Endothelial cell of umbilical vein (primary cell): ENCODE measurements at regions not wholly inside any gene's neighbourhood (a gene's known extent, or its start where the extent isn't known, plus 50 kb on each side); places are given as distances from the start of the nearest gene placed in this dataset.

Experiments used
- BruUV-seq: library from RNA; stranded (reverse); fragments of 400-500 nt; replicated peaks from 2 replicates; lab custom pipeline; 2021; lab: Mats Ljungman, UMichigan
- CTCF ChIA-PET: fragments of 300-600, 350-600 bp; sonication (Branson Sonifier 250); formaldehyde crosslinking; loops from one replicate; lab custom pipeline; 2021; ENCODE audit warnings: antibody characterized with exemption, inconsistent platforms; lab: Charles Lee
- POLR2A ChIA-PET: fragments of 300-600, 350-600 bp; sonication (Branson Sonifier 250); formaldehyde crosslinking; loops from one replicate; lab custom pipeline; 2021; ENCODE audit warnings: antibody characterized with exemption, inconsistent platforms; lab: Charles Lee
- DNase-seq: peaks from one replicate; pipeline ENCODE4 v3.0.0-alpha.2; 2011; ENCODE audit warnings: low read depth, low spot score
- FAIRE-seq: peaks from 2 replicates; lab custom pipeline; 2011; peaks lifted over from hg19 to GRCh38; lab: Jason Lieb, UNC
- H2AFZ ChIP-seq: 2 replicates; pipeline ENCODE4 v1.6.0; 2012; ENCODE audit warnings: low read depth, low read length, control low read depth, inconsistent platforms
- H3K27ac ChIP-seq: 2 replicates; pipeline ENCODE4 v1.5.1; 2011; ENCODE audit warnings: low read depth, mild to moderate bottlenecking, control low read depth, low read length, moderate library complexity; ENCODE audit not compliant: insufficient read depth
- H3K27me3 ChIP-seq, 2 experiments: 2 replicates each; pipeline versions ENCODE4 v1.6.0 to v1.6.1; 2011; ENCODE audit warnings: low read length in 2 of 2, mixed read lengths in 1 of 2; ENCODE audit not compliant: control insufficient read depth in 2 of 2, insufficient read depth in 2 of 2
- H3K36me3 ChIP-seq, 2 experiments: 2 replicates in 1 of 2; 3 replicates in 1 of 2; pipeline ENCODE4 v1.5.1; 2011; ENCODE audit warnings: low read length in 2 of 2, mild to moderate bottlenecking in 1 of 2, moderate library complexity in 1 of 2; ENCODE audit not compliant: control insufficient read depth in 2 of 2, insufficient read depth in 2 of 2; ENCODE audit errors: extremely low read depth in 1 of 2
- H3K4me1 ChIP-seq: 3 replicates; pipeline ENCODE4 v1.5.1; 2011; ENCODE audit warnings: mild to moderate bottlenecking, low read length; ENCODE audit not compliant: control insufficient read depth, insufficient read depth; ENCODE audit errors: extremely low read depth
- H3K4me2 ChIP-seq: 2 replicates; pipeline ENCODE4 v1.6.1; 2011; ENCODE audit warnings: low read length, control low read depth, mixed read lengths; ENCODE audit not compliant: insufficient read depth
- H3K4me3 ChIP-seq, 3 experiments: fragments of 200-600 bp in 1 of 3; sonication (generic), shearing (Covaris generic) in 1 of 3; replicated peaks in 1 of 3; 2 replicates each; pipeline ENCODE4 v1.5.1; 2011 to 2016; ENCODE audit warnings: control low read depth in 3 of 3, low read length in 3 of 3, mild to moderate bottlenecking in 2 of 3, inconsistent platforms in 1 of 3, low read depth in 1 of 3, moderate library complexity in 1 of 3; ENCODE audit not compliant: insufficient read depth in 1 of 3
- H3K79me2 ChIP-seq: 2 replicates; pipeline ENCODE4 v1.6.0; 2012; ENCODE audit warnings: low read length, inconsistent platforms; ENCODE audit not compliant: control insufficient read depth, insufficient read depth
- H3K9ac ChIP-seq: replicated peaks from 2 replicates; pipeline ENCODE3; 2011; ENCODE audit warnings: low read length, control low read depth; ENCODE audit not compliant: insufficient read depth; ENCODE audit errors: extremely low read depth
- H3K9me1 ChIP-seq: replicated peaks from 3 replicates; pipeline ENCODE4 v1.6.0; 2011; ENCODE audit warnings: mild to moderate bottlenecking, low read length; ENCODE audit not compliant: control insufficient read depth, insufficient read depth; ENCODE audit errors: extremely low read depth
- H3K9me3 ChIP-seq: replicated peaks from 2 replicates; pipeline ENCODE4 v1.5.1; 2012; ENCODE audit warnings: low read length, inconsistent platforms; ENCODE audit not compliant: control insufficient read depth, insufficient read depth
- H4K20me1 ChIP-seq: replicated peaks from 2 replicates; pipeline ENCODE3; 2011; ENCODE audit warnings: mild to moderate bottlenecking, low read length; ENCODE audit not compliant: control insufficient read depth, insufficient read depth; ENCODE audit errors: extremely low read depth
- CTCF ChIP-seq, 2 donors: IDR thresholded peaks; 1 replicate in 1 of 2; 2 replicates in 1 of 2; pipeline ENCODE4 v1.5.1; 2011; ENCODE audit warnings: low read length in 2 of 2, mild to moderate bottlenecking in 2 of 2, moderate library complexity in 2 of 2, control low read depth in 1 of 2, inconsistent platforms in 1 of 2, low read depth in 1 of 2; ENCODE audit not compliant: insufficient read depth in 1 of 2; ENCODE audit errors: extremely low read depth in 1 of 2
- EZH2 ChIP-seq: IDR thresholded peaks from 2 replicates; pipeline ENCODE4 v1.6.1; 2012; ENCODE audit warnings: borderline replicate concordance, low read depth, mild to moderate bottlenecking, moderate library complexity, low read length, inconsistent platforms; ENCODE audit not compliant: severe bottlenecking
- FOS ChIP-seq: IDR thresholded peaks from 2 replicates; pipeline ENCODE4 v1.6.1; 2011; ENCODE audit warnings: mild to moderate bottlenecking, low read length, moderate library complexity, borderline replicate concordance; ENCODE audit not compliant: insufficient read depth
- GATA2 ChIP-seq: IDR thresholded peaks from 2 replicates; pipeline ENCODE4 v1.7.0; 2011; ENCODE audit warnings: low read depth, mild to moderate bottlenecking, moderate library complexity, mixed read lengths, low read length; ENCODE audit not compliant: insufficient read length, insufficient read depth
- JUN ChIP-seq: IDR thresholded peaks from 2 replicates; pipeline ENCODE4 v1.6.1; 2011; ENCODE audit warnings: borderline replicate concordance, low read depth; ENCODE audit not compliant: insufficient read length, insufficient read depth
- MAX ChIP-seq: IDR thresholded peaks from 2 replicates; pipeline ENCODE4 v1.6.1; 2011; ENCODE audit not compliant: insufficient read depth, insufficient read length
- MYC ChIP-seq: IDR thresholded peaks from one replicate; pipeline ENCODE4 v1.6.1; 2011; ENCODE audit warnings: mild to moderate bottlenecking, low read depth, low read length
- POLR2A ChIP-seq: IDR thresholded peaks from 2 replicates; pipeline ENCODE4 v1.6.1; 2012; ENCODE audit warnings: low read depth, mild to moderate bottlenecking, control low read depth, low read length
- POLR2AphosphoS5 ChIP-seq: IDR thresholded peaks from 2 replicates; pipeline ENCODE4 v1.6.1; 2012; ENCODE audit warnings: low read depth, mild to moderate bottlenecking, control low read depth, low read length, moderate library complexity; ENCODE audit not compliant: insufficient read depth
- dilution Hi-C: fragments of 300-500 bp; cut with MboI; formaldehyde crosslinking; loops from one replicate; pipeline ENCODE4 v1.15.0; 2019; ENCODE audit warnings: low sequenced_read_pairs; ENCODE audit not compliant: extremely low pct_ligation_motif_present
- intact Hi-C: fragments of 100-400 bp; cut with micrococcal nuclease; formaldehyde crosslinking; loops from one replicate; pipeline ENCODE4 v1.10.0; 2022

DNA sequence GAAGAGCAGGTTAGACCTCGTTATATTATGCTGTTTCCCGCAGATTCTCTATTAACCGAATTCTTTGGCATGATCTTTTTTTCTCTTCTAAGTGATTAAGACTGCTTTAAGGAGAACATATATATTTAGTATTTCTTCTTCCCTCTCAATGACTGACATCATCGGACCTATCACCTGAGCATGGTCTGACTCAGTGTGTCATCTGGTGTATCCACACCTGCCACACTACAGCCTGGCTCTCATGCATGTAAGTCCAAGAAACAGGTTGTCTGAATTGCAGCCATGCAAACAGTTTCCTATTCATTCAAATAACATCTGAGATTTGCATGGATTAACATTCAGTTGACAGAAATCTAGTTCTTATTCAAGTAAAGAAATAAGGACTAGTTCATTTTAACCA, 55.1 kb upstream of the CWC22 start:
- no peak for FAIRE-seq
- no peak for TF ChIP-seq GATA2
- TF ChIP-seq MAX = no peak
- no peak for TF ChIP-seq MYC
- no peak for TF ChIP-seq POLR2AphosphoS5
- TF ChIP-seq CTCF (IDR thresholded peaks at IDR 0.05; ENCODE audit: extremely low read depth in 1 of 2, insufficient read depth in 1 of 2, low read depth in 1 of 2, low read length in 2 of 2) = no peak
- TF ChIP-seq EZH2 = no peak
- no peak for TF ChIP-seq JUN
- TF ChIP-seq FOS = no peak
- no peak for TF ChIP-seq POLR2A
- no peak overlapping the region for H3K27ac ChIP-seq
- BruUV-seq = no TSS peak
- no peaks in the 10 kb centered on the region for H4K20me1 ChIP-seq
- no peak overlapping the region for H3K9ac ChIP-seq
- no peaks in the 10 kb centered on the region for H3K9me1 ChIP-seq
- H3K4me3 ChIP-seq = no peak overlapping the region
- no peak overlapping the region for H3K4me2 ChIP-seq
- no peaks in the 10 kb centered on the region for H3K36me3 ChIP-seq
- H3K79me2 ChIP-seq = no peaks in the 10 kb centered on the region
- no peaks in the 10 kb centered on the region for H3K9me3 ChIP-seq
- dilution Hi-C loops = no loop called here
- ChIA-PET CTCF (interaction anchor here (0.7 kb wide), 1 partner anchor 61 kb away, joined by 3 read pairs; no protein-coding TSS in a partner anchor), POLR2A (no interaction called here)
- intact Hi-C loops = no loop called here
- no peaks in the 10 kb centered on the region for H3K27me3 ChIP-seq
- no peaks in the 10 kb centered on the region for H3K4me1 ChIP-seq
- no peak for DNase-seq
- H2AFZ ChIP-seq = no peak overlapping the region
